SW 1271 (cell line): ENCODE measurements at regions not wholly inside any gene's neighbourhood (a gene's known extent, or its start where the extent isn't known, plus 50 kb on each side); places are given as distances from the start of the nearest gene placed in this dataset.

ENCODE experiments used
- DNase-seq, 2 experiments: peaks; one replicate each; lab custom pipeline; 2025; lab: John Stamatoyannopoulos, UW

DNA sequence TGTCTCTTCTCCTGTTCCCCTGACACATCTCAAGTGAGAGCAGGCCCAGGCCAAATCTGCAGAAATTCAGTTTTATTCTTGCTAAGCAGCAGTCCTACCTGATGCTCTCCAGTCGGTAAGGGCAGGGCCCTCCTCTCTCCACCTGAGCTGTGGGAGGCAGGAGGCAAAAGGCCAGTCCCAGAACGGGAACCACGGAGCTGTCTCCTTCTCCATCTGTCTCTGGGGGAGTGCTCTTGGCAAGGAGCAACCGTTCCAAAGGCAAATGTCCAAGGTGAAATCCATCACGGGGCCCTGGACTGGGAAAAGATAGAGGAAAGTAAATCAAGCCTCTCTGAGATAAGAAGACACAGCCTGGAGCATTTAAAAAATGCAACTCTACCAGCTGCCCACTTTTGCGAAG is 65.2 kb upstream of the CDON start:
- no peak for DNase-seq

DNA sequence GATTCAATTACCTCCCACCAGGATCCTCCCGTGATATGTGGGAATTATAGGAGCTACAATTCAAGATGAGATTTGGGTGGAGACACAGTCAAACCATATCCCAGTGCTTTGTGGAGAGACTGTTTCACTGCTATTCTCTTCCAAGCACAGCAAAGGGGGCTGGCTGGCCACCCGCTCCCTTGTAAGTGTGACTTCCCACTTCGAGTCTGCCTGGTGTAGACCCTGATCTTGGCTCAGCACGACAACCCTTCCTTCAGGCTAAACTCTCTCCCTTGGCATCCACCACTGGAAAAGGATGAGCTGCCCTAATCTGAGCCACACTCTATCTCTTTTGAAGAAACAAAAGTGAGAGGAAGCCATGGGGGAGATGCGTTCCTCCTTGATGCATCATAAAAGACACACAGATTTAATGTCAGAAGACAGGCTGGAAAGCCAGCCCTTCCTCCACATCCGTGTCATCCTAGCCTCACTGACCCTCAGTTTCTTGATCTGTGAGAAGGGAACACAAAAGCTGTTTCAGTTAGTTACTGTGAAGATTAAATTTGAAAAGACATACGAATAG is 64.7 kb upstream of the CDON start:
- DNase-seq = no peak

DNA sequence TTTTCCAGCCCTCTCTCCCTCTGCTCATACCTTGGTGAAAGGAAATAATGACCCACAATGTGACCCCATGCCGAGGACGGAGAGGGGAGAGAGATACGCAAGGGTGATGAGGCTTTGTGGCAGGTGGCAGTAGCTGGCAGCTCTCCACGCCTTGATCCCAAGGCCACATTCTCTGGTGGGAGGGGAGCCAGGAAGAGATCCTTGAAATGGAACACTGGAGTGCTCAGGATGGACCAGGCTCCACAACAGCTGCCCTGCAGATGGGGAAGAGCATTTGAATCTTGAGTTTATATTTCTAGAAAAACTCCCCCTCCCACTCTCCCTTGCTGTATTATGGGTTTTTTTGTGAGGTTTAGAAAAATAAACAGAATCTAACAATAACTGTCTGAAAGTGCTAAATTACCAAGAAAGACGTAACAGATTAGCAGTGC is 61.6 kb upstream of the CDON start:
- DNase-seq = no peak

DNA sequence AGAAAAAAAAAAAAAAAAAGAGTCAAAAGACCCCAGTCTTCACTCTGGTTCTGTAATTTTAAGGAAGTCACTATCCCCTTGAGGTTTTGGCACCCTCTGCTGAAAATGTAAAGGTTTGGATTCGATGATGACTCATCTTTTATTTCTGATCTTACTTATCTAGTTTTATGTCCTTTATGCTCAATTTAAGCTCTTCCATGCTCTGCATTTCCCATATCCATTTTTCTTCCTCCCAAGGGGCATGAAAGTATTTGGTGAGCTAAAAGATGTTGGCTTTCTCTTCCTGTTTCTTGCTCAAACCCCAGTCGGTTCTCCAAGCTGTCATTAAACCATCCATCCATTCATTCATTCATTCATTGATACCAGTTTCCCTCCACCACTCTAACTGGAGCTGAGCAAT is 61.0 kb upstream of the CDON start:
- no peak for DNase-seq

DNA sequence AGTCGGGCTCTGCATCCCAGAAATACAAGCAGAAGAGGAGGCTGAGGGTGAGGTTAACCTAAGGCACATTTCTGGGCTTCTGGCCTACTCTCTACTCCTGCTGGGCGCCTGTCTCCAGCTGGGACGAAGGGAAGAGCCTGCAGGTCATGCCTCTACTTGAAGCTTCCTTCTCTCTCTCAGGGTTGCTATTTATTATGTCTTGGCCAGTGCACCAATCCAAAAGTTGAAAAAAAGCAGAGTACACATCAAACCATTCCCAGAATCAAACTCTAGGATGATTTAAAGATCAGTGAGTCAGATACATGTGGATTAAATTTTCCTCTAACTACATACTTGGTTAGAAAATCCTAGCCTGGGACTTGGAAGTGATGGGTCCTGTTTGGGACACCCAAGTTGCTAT is 60.2 kb upstream of the CDON start:
- DNase-seq = no peak

DNA sequence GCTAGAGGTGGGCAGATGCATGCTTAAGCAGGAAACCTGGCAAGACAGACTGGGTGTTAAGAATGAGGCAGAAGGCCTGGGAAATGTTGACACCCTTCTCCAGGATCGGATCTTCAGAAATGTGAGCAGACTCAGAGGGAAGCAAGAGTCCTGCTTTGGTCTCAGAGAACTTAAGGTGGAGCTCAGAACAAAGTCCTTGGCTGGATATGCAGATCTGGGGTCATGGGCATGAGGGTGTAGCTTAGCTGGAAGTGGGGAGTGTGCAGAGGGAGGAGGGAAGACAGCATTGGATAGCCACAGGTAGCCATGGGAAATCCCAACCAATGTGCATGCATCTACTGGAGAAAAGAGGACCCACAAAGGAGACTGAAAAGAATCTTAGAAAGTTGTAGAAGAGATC is 58.6 kb upstream of the CDON start:
- DNase-seq = no peak

DNA sequence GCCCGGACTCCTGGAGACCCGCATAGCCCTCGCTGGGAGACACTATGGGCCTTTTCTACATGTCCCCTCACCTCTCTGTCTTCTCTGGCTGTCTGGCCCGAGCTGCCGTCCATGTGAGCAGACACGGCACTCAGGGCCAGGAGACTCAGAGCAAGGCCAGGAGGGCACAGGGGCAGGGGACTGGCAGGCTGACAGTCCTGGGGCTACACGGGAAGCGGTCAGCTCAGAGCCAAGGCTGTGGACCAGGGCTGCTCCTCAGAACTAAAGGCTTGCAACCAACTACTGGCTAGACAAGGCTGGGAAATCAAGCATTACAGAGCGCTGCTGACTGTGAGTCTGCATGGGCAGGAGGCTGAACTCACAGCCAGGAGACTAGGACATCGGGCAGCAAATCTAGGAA is 56.1 kb upstream of the CDON start:
- DNase-seq = no peak

DNA sequence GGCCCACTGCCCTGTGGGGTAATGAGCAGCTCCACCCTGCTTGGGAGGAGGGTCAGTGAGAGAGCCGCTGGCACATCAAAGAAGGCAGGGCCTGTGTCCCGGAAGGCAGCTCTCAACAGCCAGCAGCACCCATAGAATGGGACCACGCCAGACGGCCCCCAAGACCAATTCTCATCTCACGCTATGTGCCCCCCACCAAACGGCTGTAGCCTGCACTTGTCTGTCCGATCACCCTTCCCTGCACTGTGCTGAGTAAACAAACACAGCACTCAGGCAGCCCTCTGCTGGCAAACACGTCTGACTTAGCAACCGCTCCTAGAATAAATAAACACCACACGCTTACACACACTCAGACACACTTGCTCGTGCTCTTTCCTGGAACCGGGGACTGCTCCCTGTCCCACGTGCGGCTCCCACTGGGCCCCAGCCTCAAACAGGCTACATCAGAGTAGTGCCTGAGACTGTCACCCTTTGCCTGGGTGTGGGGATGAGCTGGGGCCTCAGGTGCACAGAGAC is 53.2 kb upstream of the CDON start:
- DNase-seq = no peak

DNA sequence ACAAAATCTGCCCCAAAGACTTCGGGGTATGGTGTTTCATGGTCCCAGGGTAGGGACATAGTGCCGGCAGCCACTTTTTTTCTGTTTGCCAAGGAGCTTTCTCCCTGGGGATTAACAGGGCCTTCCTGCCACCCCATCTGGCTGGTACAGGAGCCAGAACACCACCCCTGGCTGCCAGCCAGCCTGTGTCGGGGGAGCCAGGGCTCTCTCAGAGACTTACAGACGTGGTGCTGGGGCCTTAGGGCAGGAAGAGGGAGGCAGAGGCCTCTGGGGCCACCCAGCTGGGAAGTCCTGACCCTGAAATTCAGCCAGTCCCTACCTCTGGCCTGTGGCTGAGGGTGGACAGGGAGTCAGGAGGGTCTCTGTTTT is 52.4 kb upstream of the CDON start:
- DNase-seq = no peak

DNA sequence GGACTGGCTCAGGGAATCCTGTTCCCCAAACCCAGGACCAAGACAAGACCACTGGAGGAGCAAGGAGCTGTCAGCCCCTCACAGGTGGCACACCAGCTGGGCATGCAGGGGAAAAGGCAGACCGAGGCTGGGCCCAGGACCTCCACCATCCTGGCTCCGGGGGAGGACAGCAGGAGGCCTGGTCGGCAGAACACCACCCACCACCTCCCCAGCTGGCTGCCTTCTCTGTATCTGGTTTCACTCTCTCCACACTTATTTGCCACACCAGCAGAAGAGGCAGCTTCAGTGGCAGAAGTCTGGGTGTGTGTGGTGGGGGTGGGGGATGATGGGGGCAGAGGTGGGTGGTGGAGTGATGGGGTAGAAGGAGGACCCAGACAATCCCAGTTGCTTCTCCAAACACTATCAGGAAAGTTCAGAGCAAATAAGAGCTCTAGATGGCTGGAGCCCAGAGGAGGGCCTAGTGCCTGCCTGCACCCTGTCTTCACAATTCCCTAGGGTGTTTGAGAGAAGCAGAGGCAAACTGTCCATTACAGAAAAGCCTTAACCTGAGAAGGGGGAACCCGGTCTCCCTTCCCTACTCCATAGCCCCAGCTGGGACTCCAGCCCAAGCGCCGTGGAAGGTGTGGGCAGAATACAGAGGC is 51.9 kb upstream of the CDON start:
- DNase-seq = no peak

DNA sequence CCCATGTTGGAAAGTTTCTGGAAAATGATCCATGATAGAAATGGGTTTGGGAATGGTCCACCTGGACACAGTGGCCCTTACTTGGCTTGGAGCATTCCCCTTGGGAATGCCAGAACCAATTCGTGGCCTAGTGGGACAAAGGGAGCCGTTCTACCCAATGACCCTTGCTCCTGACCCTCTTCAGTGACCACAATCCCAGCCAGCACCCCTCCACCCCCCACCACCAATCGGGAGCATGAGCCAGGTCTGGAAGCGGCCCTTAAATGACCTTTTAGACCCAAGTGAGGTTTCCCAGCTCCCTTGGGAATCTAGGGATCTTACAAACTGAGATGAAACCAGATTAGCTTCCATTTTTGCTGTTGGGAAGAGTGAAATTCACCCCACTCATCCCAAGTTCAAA is 51.3 kb upstream of the CDON start:
- DNase-seq = no peak

DNA sequence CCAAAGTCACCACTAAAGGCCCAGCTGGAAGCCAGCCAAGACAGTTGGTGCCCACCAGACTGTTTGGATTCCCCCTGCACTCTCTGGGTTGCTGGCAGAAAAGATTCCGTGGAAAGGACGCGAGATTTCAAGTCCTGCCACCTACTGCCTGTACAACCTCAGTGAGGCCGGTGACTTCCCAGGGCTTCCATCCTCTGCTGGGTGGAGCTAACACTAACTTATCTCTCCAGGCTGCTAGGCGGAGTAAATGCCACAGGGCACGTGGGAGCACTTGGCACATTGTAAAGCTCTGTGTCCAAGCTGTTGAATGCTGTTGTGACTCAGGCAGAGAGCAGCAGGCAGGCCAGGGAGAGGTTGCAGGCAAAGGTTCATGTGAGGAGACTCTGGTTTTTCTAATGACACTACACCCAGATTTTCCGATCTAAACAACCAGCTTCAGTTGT is 50.9 kb upstream of the CDON start:
- peak in 1 of 2 experiments; percentile 51 for DNase-seq

DNA sequence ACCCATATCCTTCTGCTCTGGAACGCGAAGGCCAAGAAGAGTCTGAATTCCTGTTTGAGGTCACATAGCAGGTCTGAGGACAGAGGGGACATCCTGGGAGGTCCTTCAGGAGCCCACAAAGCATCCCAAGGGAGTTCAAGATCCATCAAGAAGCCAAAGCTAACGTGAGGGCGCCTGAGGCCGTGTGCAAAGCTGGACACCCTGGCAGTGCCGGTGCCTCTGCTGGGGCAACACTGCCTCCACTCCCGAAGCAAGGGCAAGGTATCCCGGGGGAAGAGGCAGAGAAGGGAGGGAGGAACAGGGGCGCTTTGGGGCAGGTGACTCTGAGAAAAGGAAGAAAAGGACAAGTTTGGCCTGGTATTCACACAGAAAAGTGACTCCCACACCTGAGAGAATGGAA is 50.3 kb upstream of the CDON start:
- DNase-seq = no peak

DNA sequence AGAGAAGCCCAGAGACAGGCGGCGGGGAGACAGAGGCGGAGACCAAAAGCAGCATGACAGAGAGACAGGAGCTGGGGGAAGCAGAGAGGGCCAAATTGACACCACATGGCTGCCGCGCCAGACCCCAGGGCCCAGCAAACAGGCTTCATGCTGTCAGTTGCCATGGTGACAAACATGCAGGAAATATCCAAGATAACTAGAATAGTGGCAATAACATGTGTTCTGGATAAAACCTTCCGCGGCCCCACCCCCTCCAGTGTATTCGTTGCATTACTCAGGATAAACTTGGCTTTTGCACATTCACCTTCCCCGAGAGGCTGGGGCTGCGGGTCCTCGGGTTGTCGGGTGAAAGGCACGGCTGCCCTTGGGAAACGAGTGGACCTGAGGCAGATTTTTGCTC is 49.9 kb upstream of the CDON start:
- DNase-seq = no peak
